ENCODE measurements at regions not wholly inside any gene's neighbourhood (a gene's known extent, or its start where the extent isn't known, plus 50 kb on each side); places are given as distances from the start of the nearest gene placed in this dataset.

GRCh38 chr11:116386118-116386699 is 386.6 kb downstream of the BUD13 start (continued):
- TF ChIP-seq, protein P1, sequence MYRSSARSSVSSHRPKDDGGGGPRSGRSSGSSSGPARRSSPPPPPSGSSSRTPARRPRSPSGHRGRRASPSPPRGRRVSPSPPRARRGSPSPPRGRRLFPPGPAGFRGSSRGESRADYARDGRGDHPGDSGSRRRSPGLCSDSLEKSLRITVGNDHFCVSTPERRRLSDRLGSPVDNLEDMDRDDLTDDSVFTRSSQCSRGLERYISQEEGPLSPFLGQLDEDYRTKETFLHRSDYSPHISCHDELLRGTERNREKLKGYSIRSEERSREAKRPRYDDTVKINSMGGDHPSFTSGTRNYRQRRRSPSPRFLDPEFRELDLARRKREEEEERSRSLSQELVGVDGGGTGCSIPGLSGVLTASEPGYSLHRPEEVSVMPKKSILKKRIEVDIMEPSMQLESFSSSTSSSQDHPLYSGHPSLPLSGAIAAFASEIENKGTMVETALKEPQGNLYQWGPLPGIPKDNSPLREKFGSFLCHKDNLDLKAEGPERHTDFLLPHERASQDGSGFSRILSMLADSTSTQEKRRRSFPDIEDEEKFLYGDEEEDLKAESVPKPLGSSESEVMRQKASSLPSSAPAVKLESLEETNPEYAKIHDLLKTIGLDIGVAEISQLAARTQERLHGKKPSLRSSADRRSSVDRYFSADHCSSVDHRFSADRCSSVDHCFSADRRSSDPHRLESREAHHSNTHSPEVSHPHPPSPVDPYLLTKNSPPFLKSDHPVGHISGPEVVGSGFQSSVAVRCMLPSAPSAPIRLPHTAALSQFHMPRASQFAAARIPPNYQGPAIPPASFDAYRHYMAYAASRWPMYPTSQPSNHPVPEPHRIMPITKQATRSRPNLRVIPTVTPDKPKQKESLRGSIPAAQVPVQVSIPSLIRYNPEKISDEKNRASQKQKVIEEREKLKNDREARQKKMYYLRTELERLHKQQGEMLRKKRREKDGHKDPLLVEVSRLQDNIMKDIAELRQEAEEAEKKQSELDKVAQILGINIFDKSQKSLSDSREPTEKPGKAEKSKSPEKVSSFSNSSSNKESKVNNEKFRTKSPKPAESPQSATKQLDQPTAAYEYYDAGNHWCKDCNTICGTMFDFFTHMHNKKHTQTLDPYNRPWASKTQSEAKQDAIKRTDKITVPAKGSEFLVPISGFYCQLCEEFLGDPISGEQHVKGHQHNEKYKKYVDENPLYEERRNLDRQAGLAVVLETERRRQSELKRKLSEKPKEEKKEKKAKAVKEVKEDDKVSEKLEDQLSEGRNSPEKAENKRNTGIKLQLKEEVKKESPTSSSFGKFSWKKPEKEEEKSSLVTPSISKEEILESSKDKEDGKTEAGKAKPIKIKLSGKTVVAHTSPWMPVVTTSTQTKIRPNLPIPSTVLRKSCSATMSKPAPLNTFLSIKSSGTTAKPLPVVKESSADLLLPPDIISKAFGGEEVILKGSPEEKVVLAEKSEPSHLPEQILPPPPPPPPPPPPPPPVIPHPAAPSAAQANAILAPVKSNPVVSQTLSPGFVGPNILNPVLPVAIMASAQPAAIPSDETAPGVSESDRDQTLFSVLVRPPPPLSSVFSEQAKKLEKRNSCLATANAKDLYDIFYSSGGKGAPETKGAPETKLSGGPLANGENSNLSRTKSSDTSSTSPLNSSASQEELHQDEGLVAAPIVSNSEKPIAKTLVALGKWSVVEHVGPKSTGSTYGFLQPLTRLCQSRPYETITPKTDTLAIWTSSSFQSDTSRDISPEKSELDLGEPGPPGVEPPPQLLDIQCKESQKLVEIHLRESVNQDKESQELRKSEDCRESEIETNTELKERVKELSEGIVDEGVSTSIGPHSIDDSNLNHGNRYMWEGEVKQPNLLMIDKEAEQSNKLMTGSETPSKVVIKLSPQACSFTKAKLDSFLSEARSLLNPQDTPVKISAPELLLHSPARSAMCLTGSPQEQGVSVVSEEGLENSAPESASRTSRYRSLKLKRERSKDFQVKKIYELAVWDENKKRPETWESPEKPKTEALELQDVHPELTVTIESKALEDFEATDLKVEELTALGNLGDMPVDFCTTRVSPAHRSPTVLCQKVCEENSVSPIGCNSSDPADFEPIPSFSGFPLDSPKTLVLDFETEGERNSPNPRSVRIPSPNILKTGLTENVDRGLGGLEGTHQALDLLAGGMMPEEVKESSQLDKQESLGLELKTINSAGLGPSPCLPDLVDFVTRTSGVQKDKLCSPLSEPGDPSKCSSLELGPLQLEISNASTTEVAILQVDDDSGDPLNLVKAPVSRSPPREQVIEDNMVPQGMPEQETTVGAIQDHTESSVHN (CRISPR knock-in tag; IDR thresholded peaks at IDR 0.05): no peak
- no peak for TF ChIP-seq JUND (CRISPR knock-in tag; IDR thresholded peaks at IDR 0.05)
- no peak for TF ChIP-seq ZFP37 (CRISPR knock-in tag; IDR thresholded peaks at IDR 0.05; ENCODE audit: borderline replicate concordance)
- TF ChIP-seq ARNTL (CRISPR knock-in tag; IDR thresholded peaks at IDR 0.05): no peak
- TF ChIP-seq ZNF724P (CRISPR knock-in tag; IDR thresholded peaks at IDR 0.05; ENCODE audit: borderline replicate concordance): no peak
- TF ChIP-seq FOXO1 (CRISPR knock-in tag; IDR thresholded peaks at IDR 0.05): no peak
- no peak for TF ChIP-seq EED (CRISPR knock-in tag; IDR thresholded peaks at IDR 0.05)
- TF ChIP-seq ZFP1 (CRISPR knock-in tag; IDR thresholded peaks at IDR 0.05): no peak
- no peak for TF ChIP-seq TSC22D2 (CRISPR knock-in tag; IDR thresholded peaks at IDR 0.05; ENCODE audit: borderline replicate concordance)
- TF ChIP-seq ZMYM2 (CRISPR knock-in tag; IDR thresholded peaks at IDR 0.05): no peak
- TF ChIP-seq SOX6 (IDR thresholded peaks at IDR 0.05): no peak
- peak; percentile 32 for TF ChIP-seq SOX6 (CRISPR knock-in tag; IDR thresholded peaks at IDR 0.05)
- TF ChIP-seq PAXIP1 (CRISPR knock-in tag; conservative IDR thresholded peaks at IDR 0.05): 0 out of 2 replicates have a peak, but pooled peaks have one; percentile 14

Measured in HepG2 (cell line).